Type B pancreatic cell (in vitro differentiated cells): ENCODE measurements at regions not wholly inside any gene's neighbourhood (a gene's known extent, or its start where the extent isn't known, plus 50 kb on each side); places are given as distances from the start of the nearest gene placed in this dataset.

Experiments used
- DNase-seq: peaks from one replicate; pipeline ENCODE4 v3.0.0; 2021; ENCODE audit warnings: mixed read lengths; ENCODE audit not compliant: unreplicated experiment; ENCODE audit errors: extremely low spot score
- H3K27ac Mint-ChIP-seq: 2 replicates; pipeline ENCODE4 v1.8.0; 2021; ENCODE audit warnings: mild to moderate bottlenecking, mixed read lengths
- H3K27me3 Mint-ChIP-seq: 2 replicates; pipeline ENCODE4 v1.8.0; 2021; ENCODE audit warnings: mixed read lengths
- H3K36me3 Mint-ChIP-seq: 2 replicates; pipeline ENCODE4 v1.8.0; 2021; ENCODE audit warnings: mixed read lengths
- H3K4me1 Mint-ChIP-seq: one replicate; pipeline ENCODE4 v1.8.0; 2021; ENCODE audit warnings: mixed read lengths; ENCODE audit not compliant: unreplicated experiment
- H3K4me3 Mint-ChIP-seq: 2 replicates; pipeline ENCODE4 v1.8.0; 2021; ENCODE audit warnings: mild to moderate bottlenecking, mixed read lengths
- H3K9me3 Mint-ChIP-seq: 2 replicates; pipeline ENCODE4 v1.8.0; 2021; ENCODE audit warnings: mixed read lengths
- TF ChIP-seq, protein P1 (sequence below): fragments of 200-600 bp; sonication (generic); conservative IDR thresholded peaks from 2 replicates; pipeline ENCODE4 v1.5.0; 2021; ENCODE audit warnings: antibody characterized with exemption, mild to moderate bottlenecking

DNA sequence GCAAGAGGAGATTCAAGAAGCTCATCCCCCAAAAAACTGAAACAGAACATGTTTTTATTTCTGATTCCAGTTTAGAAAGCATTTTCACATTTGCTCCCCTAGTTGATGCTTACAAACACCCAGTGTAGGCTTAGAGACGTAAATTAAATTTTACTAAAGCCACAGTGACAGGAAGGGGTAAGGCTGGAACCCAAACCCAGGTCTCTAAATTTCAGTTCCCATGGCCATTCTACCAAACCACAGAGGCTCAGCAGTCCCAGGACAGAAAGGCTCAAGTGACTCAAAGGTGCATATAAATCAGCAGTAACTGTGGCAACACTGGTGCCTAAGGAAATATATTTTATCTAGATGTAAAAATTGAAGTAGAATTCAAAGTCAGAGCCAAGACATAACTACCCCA lies 128.7 kb downstream of the CEP120 start:
- H3K4me3 Mint-ChIP-seq, result no peak overlapping the region

DNA sequence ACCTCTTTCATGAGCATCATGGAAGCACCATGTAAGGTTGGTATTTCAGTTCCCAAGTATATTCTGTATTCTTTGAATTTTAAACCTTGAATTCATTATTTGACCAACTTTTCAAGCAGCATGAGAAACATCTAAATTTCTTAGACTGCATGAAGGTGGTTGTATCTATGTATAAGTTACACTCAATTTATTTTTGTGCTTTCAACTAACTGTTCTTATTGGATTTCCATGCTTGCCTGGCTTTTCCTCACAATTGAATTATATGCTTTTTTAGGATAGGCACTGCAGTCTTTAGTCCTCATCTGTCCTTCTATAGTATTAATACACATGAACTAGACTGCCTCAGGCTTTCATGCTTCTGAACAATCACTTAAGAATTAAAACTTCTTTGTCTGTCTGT lies 134.0 kb downstream of the CEP120 start:
- Mint-ChIP-seq H3K27me3 (peaks cover 38% of the 10 kb centered on the region), H3K27ac (no peak overlapping the region)
- TF ChIP-seq, protein P1, sequence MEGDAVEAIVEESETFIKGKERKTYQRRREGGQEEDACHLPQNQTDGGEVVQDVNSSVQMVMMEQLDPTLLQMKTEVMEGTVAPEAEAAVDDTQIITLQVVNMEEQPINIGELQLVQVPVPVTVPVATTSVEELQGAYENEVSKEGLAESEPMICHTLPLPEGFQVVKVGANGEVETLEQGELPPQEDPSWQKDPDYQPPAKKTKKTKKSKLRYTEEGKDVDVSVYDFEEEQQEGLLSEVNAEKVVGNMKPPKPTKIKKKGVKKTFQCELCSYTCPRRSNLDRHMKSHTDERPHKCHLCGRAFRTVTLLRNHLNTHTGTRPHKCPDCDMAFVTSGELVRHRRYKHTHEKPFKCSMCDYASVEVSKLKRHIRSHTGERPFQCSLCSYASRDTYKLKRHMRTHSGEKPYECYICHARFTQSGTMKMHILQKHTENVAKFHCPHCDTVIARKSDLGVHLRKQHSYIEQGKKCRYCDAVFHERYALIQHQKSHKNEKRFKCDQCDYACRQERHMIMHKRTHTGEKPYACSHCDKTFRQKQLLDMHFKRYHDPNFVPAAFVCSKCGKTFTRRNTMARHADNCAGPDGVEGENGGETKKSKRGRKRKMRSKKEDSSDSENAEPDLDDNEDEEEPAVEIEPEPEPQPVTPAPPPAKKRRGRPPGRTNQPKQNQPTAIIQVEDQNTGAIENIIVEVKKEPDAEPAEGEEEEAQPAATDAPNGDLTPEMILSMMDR, result no peak

More for the DNA sequence above, 128.7 kb downstream of the CEP120 start:
- H3K4me1 Mint-ChIP-seq, result no peaks in the 10 kb centered on the region
- H3K9me3 Mint-ChIP-seq, result no peaks in the 10 kb centered on the region
- no peak for DNase-seq
- TF ChIP-seq, protein P1, result no peak
- peaks cover 9% of the 10 kb centered on the region for H3K27me3 Mint-ChIP-seq
- H3K36me3 Mint-ChIP-seq, result no peaks in the 10 kb centered on the region
- H3K27ac Mint-ChIP-seq, result no peak overlapping the region

DNA sequence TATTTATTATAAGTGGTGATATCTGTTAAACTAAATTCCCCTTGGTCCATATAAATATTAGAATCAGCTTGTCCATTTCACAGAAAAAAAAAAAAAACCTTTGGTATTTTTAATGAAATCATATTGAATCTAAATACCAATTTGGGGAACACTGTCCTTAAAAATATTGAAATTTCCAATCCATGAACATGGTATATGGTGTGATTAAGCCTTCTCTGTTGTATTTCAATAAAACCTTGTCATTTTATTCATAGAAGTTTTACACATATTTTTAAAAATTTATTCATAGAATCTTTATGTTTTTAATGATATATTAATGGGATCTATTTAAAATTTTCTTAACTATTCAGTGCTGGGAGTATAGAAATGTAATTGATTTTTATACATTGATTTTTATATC lies 135.3 kb downstream of the CEP120 start:
- no peak overlapping the region for H3K4me3 Mint-ChIP-seq
- H3K27me3 Mint-ChIP-seq, result peaks cover 50% of the 10 kb centered on the region
- no peaks in the 10 kb centered on the region for H3K36me3 Mint-ChIP-seq
- H3K9me3 Mint-ChIP-seq, result no peaks in the 10 kb centered on the region
- TF ChIP-seq, protein P1, result no peak
- no peak for DNase-seq
- no peak overlapping the region for H3K27ac Mint-ChIP-seq
- H3K4me1 Mint-ChIP-seq, result peaks cover 17% of the 10 kb centered on the region

More for the DNA sequence above, 134.0 kb downstream of the CEP120 start:
- no peaks in the 10 kb centered on the region for H3K9me3 Mint-ChIP-seq
- peaks cover 11% of the 10 kb centered on the region for H3K4me1 Mint-ChIP-seq
- H3K4me3 Mint-ChIP-seq, result no peak overlapping the region
- no peaks in the 10 kb centered on the region for H3K36me3 Mint-ChIP-seq
- DNase-seq, result no peak

DNA sequence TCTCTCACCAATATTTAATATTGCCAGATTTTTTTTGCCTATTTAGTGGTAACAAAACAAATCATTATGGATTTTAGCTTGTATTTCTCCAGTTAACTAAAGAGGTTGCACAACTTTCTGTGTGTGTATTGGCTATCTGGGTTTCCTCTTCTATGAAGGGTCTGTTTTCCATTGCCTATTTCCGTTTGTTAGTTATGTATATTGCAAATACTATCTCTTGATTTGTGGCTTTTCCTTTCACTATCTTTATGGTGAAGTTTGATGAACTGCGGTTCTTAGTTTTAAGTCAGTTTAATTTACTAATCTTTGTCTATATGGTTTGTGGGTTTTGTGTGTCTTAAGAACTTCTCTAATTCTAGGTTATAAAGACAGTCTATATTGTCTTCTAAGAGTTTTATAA lies 136.3 kb downstream of the CEP120 start:
- no peak for DNase-seq
- Mint-ChIP-seq H3K4me1 (peaks cover 17% of the 10 kb centered on the region), H3K4me3 (peak overlapping the region; percentile 23), H3K27me3 (peaks cover 58% of the 10 kb centered on the region), H3K27ac (no peak overlapping the region), H3K9me3 (no peaks in the 10 kb centered on the region), H3K36me3 (no peaks in the 10 kb centered on the region)
- TF ChIP-seq, protein P1, result no peak

DNA sequence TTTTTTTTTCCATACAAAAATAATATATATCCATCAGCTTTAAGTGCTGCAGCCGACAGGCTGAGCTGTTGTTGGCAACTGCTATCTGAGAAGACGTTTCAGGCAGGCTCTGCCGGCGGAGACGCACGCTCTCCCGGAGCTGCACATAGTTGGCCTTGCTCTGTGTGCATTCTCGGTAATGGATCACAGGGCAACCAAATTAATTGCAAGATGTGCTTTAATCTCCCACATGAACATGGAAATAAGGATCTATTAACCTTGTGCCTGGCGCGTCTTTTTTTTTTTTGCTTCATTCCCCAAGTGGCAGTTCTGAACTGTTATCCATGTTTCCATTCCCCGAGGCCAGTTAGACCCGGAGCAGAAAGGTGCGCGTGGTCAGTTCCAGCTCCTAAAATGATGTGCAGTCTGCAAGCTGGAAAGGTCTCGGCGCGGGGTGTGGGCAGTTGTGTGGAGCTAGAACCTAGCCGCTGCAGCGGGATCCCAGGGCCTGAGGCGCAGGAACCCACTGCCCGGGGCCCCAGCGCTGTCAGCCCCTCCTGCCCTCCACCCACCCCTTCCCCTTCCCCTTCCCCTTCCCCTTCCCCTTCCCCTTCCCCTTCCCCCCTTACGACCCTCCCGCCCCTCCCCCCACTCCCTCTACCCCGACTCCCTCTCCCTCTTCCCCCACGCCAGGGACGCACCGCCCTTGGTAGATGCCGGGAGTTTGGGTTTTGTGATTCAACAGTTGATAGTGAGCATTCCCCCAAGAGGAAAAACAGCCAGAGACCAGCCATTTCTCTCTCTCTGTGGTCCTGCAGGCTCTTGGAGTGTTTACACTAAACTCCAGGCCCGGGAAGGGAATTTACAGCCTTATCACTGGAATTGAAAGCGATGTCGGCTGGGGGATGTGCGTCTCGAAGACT lies 137.8 kb downstream of the CEP120 start:
- Mint-ChIP-seq H3K27me3 (peaks cover 60% of the 10 kb centered on the region), H3K27ac (peak overlapping the region; percentile 34), H3K9me3 (no peaks in the 10 kb centered on the region), H3K36me3 (no peaks in the 10 kb centered on the region), H3K4me1 (peaks cover 17% of the 10 kb centered on the region), H3K4me3 (peak overlapping the region; percentile 92)
- TF ChIP-seq, protein P1, result no peak
- no peak for DNase-seq
